Pulmonary artery endothelial cell (primary cell): ENCODE measurements at regions not wholly inside any gene's neighbourhood (a gene's known extent, or its start where the extent isn't known, plus 50 kb on each side); places are given as distances from the start of the nearest gene placed in this dataset.

Source experiments
- DNase-seq: peaks from one replicate; pipeline ENCODE4 v3.0.0-alpha.2; 2011; ENCODE audit warnings: low read depth, low spot score

- DNase-seq: no peak
These were observed 266.6 kb downstream of the TFCP2L1 start for GRCh38 chr2:121018136-121019061.

DNA sequence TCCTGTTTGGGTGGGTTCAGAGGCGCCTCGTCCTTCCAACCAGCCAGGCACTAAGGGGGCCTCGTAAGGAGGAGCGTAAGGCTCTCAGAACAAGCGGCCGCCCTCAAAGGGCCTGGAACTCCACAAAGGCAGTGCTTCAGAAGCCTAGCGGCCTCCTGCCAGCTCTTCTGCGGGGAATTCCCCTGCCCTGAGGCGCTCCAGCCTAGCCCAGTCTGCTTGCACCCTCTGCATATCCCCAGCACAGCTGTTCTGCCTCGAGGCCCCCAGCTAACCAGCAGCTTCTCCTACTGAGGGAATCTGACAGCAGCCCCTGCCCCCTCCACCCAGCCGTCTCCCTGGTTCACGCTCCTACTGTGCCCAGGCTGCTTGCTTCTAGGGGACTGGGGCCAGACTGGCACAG lies 265.9 kb downstream of the TFCP2L1 start:
- no peak for DNase-seq

- DNase-seq: no peak
These were observed 265.2 kb downstream of the TFCP2L1 start for GRCh38 chr2:121019756-121020155.

GRCh38 chr2:121021685-121022084 lies 263.3 kb downstream of the TFCP2L1 start:
- no peak for DNase-seq

- no peak for DNase-seq
These were observed 256.4 kb downstream of the TFCP2L1 start for GRCh38 chr2:121028577-121028976.

- DNase-seq: no peak
These were observed 254.5 kb downstream of the TFCP2L1 start for GRCh38 chr2:121030523-121030922.

- no peak for DNase-seq
These were observed 253.2 kb downstream of the TFCP2L1 start for GRCh38 chr2:121031568-121032340.

DNA sequence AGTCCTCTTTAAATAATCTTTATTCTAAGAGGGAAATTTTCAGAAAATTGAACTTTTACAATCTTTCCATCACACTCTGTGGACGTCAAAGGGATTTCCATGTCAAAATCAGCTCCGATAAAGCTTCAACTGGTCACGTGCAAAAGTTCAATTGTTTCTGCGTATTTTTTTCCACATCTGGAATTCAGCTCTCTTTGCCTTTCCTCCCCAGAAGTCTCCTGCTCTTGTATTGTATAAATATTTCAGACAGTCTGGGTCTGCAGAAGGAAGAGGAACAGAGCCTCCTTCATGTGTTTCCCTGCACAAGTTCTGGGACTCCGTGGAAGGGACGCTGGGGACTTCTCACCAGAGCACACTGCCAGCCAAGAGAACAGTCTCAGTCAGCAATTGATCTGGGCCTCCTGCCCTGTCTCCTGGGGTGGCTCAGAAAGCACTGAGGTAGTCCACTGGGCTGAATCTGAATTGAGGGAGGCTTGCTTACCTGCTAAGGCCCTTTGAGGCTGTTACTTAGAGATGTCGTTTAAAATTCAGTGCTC lies 251.5 kb downstream of the TFCP2L1 start:
- DNase-seq: no peak

DNA sequence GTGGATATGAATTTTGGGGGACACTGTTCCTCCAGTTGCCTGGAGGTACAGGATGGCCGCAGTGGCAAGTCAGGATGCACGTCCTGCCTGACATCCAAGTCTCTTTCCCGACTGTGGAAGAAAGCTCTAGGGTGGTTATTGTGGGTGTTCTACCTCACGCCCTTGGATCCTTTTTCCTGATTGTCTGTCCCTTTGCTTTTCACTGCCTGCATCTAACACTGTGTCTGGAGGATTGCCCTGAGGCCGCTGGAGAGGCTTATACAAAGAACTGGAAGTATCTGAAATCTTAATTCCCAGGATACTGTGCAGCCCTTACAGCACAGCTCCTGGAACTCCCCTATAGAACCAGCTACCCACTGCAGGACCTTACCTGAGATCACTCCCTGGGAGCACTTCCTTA lies 250.5 kb downstream of the TFCP2L1 start:
- DNase-seq: no peak

DNA sequence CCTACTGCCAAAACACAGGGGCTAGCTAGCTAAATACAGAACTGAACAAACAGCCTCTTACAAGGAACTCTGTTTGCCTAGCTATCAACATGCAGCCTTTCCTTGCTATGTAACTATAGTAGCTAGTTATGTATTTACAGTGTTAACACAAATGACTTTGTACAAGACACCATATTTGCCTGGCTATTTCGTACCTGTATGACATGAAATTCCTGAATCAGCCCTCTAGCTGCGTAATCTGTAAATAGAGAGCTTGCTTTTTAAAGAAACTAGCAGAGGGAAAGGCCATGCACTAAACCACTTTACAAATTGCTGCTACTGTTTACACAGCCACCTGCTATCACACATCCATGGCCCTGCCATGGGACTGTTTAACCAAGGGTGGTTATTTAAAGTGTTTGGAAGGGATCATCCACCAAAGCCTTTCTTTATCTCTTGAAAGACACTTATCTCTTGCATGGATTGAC lies 248.7 kb downstream of the TFCP2L1 start:
- DNase-seq: no peak

GRCh38 chr2:121037480-121037879 lies 247.5 kb downstream of the TFCP2L1 start:
- no peak for DNase-seq

DNA sequence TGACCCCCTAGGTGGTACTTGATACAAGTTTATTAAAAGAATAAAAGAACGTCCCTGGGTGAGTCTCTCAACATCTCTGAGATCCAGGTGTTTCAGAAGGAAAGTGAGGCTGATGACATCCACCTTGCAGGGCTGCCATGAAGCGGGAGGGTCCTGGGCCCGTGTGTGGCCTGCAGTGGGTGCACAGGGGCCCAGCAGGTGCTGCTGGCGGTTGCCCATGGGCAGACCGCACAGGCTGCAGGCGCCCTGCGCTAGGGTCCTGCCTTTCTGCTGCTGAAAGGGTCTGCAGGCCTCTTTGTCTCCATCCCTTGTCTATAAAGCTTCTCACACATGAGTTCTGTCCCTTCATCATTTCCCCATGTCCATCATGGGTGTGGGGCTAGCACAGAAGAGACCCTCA lies 247.0 kb downstream of the TFCP2L1 start:
- DNase-seq: no peak

DNA sequence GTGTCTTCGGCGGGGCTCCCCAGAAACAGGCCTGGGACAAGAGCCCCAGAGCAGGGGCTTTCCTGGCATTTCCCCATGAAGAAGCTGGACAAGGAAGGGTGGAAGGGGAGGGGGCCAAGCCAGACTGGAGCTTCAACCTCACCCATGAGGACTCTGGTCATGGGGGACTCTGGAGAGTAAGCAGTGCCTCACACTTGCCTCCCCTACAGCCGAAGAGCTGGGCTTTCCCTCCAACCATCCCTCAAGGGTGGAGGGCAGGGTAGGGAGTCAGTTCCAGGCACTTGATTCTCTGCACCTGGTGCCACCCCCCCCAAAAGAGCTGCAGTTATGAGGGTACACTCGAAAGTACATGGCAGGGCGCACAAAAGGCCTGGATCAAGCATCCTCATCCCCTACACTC lies 246.6 kb downstream of the TFCP2L1 start:
- DNase-seq: no peak

GRCh38 chr2:121038891-121039616 lies 245.9 kb downstream of the TFCP2L1 start:
- DNase-seq: no peak

DNA sequence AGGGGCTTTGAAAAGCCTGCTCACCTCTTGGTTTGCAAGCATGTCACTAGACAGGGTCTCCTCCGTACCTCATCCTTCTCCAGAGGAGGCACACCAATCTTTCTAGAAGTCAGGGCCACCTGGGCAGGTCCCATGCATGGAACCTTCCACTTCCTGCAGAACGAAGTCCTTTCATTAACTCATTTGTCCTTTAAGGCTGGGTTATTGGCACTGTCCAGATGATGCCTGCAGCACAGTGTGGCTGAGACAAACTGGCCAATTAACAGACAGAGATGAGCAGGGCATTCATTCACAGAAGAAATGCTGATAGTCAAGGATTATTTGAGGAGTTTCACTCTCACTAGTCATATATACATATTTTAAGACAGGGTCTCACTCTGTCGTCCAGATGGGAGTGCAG lies 245.3 kb downstream of the TFCP2L1 start:
- DNase-seq: no peak

- DNase-seq: no peak
These were observed 243.5 kb downstream of the TFCP2L1 start for GRCh38 chr2:121041516-121041915.

GRCh38 chr2:121043061-121043826 lies 241.8 kb downstream of the TFCP2L1 start:
- DNase-seq: no peak

- no peak for DNase-seq
These were observed 241.2 kb downstream of the TFCP2L1 start for GRCh38 chr2:121043827-121044222.

- DNase-seq: no peak
These were observed 240.6 kb downstream of the TFCP2L1 start for GRCh38 chr2:121044412-121044811.

- no peak for DNase-seq
These were observed 239.8 kb downstream of the TFCP2L1 start for GRCh38 chr2:121045245-121045644.

DNA sequence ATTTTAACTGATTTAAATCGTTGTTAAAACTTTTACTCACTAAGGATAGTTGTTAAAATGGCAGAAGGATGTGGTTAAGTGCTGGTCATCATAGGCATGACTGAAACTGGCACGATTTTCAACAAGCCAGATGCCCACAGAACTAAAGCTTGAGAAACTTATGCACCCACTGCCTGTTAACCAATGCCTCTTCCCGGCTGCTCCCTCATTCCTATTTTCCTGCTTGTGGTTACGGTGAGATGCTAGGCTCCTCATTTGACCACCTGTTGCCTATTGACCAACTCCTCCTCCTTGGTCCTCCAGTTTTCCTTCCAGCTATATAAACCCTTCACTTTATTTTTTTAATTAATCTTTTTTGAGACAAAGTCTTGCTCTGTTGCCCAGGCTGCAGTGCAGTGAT lies 238.7 kb downstream of the TFCP2L1 start:
- DNase-seq: no peak
